Stimulated activated CD4-positive, alpha-beta T cell treated with anti-CD3 and anti-CD28 coated beads, Interleukin-1b, Interleukin-23, amount 100 ng/mL, for 4 hours (primary cell): ENCODE measurements at regions not wholly inside any gene's neighbourhood (a gene's known extent, or its start where the extent isn't known, plus 50 kb on each side); places are given as distances from the start of the nearest gene placed in this dataset.

Source experiments
- DNase-seq, 2 donors: peaks; one replicate each; pipeline ENCODE4 v3.0.0-alpha.2; 2020; ENCODE audit warnings: low read depth in 2 of 2

- DNase-seq, result no peak
These were observed 1073.5 kb upstream of the LRRN3 start for GRCh38 chr7:110017405-110017804.

- DNase-seq, result no peak
These were observed 1063.5 kb upstream of the LRRN3 start for GRCh38 chr7:110027385-110027784.

- DNase-seq, result no peak
These were observed 1047.4 kb upstream of the LRRN3 start for GRCh38 chr7:110043519-110043918.

GRCh38 chr7:110050785-110051184 lies 1040.1 kb upstream of the LRRN3 start:
- DNase-seq, result no peak

GRCh38 chr7:110051372-110051771 lies 1039.6 kb upstream of the LRRN3 start:
- DNase-seq, result no peak

GRCh38 chr7:110056331-110056730 lies 1034.6 kb upstream of the LRRN3 start:
- no peak for DNase-seq

- no peak for DNase-seq
These were observed 1032.5 kb upstream of the LRRN3 start for GRCh38 chr7:110058401-110058800.

- no peak for DNase-seq
These were observed 1029.5 kb upstream of the LRRN3 start for GRCh38 chr7:110061387-110061786.

- no peak for DNase-seq
These were observed 1025.8 kb upstream of the LRRN3 start for GRCh38 chr7:110065121-110065520.

GRCh38 chr7:110066843-110067242 lies 1024.1 kb upstream of the LRRN3 start:
- DNase-seq, result no peak

- no peak for DNase-seq
These were observed 1019.7 kb upstream of the LRRN3 start for GRCh38 chr7:110071192-110071591.

- DNase-seq, result no peak
These were observed 1015.5 kb upstream of the LRRN3 start for GRCh38 chr7:110075450-110075849.

GRCh38 chr7:110076194-110076593 lies 1014.7 kb upstream of the LRRN3 start:
- no peak for DNase-seq

- DNase-seq, result no peak
These were observed 1006.6 kb upstream of the LRRN3 start for GRCh38 chr7:110084181-110084807.

- DNase-seq, result no peak
These were observed 1000.7 kb upstream of the LRRN3 start for GRCh38 chr7:110090110-110090820.

GRCh38 chr7:110095372-110096052 lies 995.4 kb upstream of the LRRN3 start:
- no peak for DNase-seq

- DNase-seq, result no peak
These were observed 986.7 kb upstream of the LRRN3 start for GRCh38 chr7:110104243-110104642.

GRCh38 chr7:110105307-110105706 lies 985.6 kb upstream of the LRRN3 start:
- no peak for DNase-seq

- no peak for DNase-seq
These were observed 985.1 kb upstream of the LRRN3 start for GRCh38 chr7:110105840-110106239.

GRCh38 chr7:110119883-110120581 lies 970.9 kb upstream of the LRRN3 start:
- no peak for DNase-seq

- no peak for DNase-seq
These were observed 961.8 kb upstream of the LRRN3 start for GRCh38 chr7:110129159-110129558.

GRCh38 chr7:110130669-110131068 lies 960.3 kb upstream of the LRRN3 start:
- DNase-seq, result no peak
